Neural cell (in vitro differentiated cells): ENCODE measurements at regions not wholly inside any gene's neighbourhood (a gene's known extent, or its start where the extent isn't known, plus 50 kb on each side); places are given as distances from the start of the nearest gene placed in this dataset.
A peak's percentile ranks its signal among the peaks of the same experiment; 100 is the strongest.

Source experiments
- H2AFZ ChIP-seq: fragments of 200-600, 300-800 bp; sonication (generic), shearing (Covaris generic); 2 replicates; pipeline ENCODE4 v1.6.0; 2014; ENCODE audit warnings: low read depth, mild to moderate bottlenecking, antibody characterized with exemption, low read length, moderate library complexity
- H3F3A ChIP-seq: fragments of 200-600 bp; shearing (Covaris generic); 2 replicates; pipeline ENCODE4 v1.6.1; 2016; ENCODE audit warnings: mild to moderate bottlenecking, moderate library complexity, mixed read lengths, antibody characterized with exemption, low read length; ENCODE audit not compliant: insufficient read depth, poor library complexity, severe bottlenecking
- H3K27ac ChIP-seq: fragments of 200-600, 300-800 bp; sonication (generic), shearing (Covaris generic); 2 replicates; pipeline ENCODE4 v1.5.1; 2014; ENCODE audit warnings: mild to moderate bottlenecking, low read length, moderate library complexity
- H3K27me3 ChIP-seq: fragments of 300-800, 200-600 bp; sonication (generic), shearing (Covaris generic); 2 replicates; pipeline ENCODE4 v1.6.0; 2014; ENCODE audit warnings: mild to moderate bottlenecking, low read depth, low read length, moderate library complexity; ENCODE audit not compliant: insufficient read depth
- H3K36me3 ChIP-seq: fragments of 300-800, 200-600 bp; sonication (generic), shearing (Covaris generic); 2 replicates; pipeline ENCODE4 v1.5.1; 2014; ENCODE audit warnings: mild to moderate bottlenecking, antibody characterized with exemption, low read length, moderate library complexity; ENCODE audit not compliant: insufficient read depth
- H3K4me2 ChIP-seq: fragments of 300-800, 200-600 bp; sonication (generic), shearing (Covaris generic); 2 replicates; pipeline ENCODE4 v1.6.0; 2014; ENCODE audit warnings: mild to moderate bottlenecking, low read length
- H3K4me3 ChIP-seq: fragments of 300-800, 200-600 bp; sonication (generic), shearing (Covaris generic); 2 replicates; pipeline ENCODE4 v1.5.1; 2014; ENCODE audit warnings: mild to moderate bottlenecking, low read length, moderate library complexity
- H3K79me2 ChIP-seq: fragments of 200-600 bp; shearing (Covaris generic); replicated peaks from 2 replicates; pipeline ENCODE4 v1.6.0; 2014; ENCODE audit warnings: mild to moderate bottlenecking, low read length, moderate library complexity; ENCODE audit not compliant: insufficient read depth
- H3K9ac ChIP-seq: fragments of 300-800, 200-600 bp; sonication (generic), shearing (Covaris generic); 2 replicates; pipeline ENCODE4 v1.6.1; 2016; ENCODE audit warnings: mild to moderate bottlenecking, low read length, mixed read lengths
- H3K9me2 ChIP-seq: fragments of 200-600 bp; shearing (Covaris generic); 2 replicates; pipeline ENCODE4 v1.6.1; 2016; ENCODE audit warnings: mild to moderate bottlenecking, low read length, mixed read lengths; ENCODE audit not compliant: insufficient read depth
- H3K9me3 ChIP-seq: fragments of 200-600, 300-800 bp; sonication (generic), shearing (Covaris generic); 2 replicates; pipeline ENCODE4 v1.6.1; 2016; ENCODE audit warnings: mild to moderate bottlenecking, mixed run types, low read length, moderate library complexity, mixed read lengths
- H4K20me1 ChIP-seq: fragments of 200-600 bp; shearing (Covaris generic); 2 replicates; pipeline ENCODE4 v1.6.1; 2016; ENCODE audit warnings: mild to moderate bottlenecking, mixed run types; ENCODE audit not compliant: insufficient read depth
- MXI1 ChIP-seq: fragments of 450-650 bp; conservative IDR thresholded peaks from 2 replicates; pipeline ENCODE4 v1.6.1; 2014; ENCODE audit warnings: antibody characterized with exemption, mild to moderate bottlenecking; ENCODE audit not compliant: poor library complexity, severe bottlenecking
- POLR2AphosphoS5 ChIP-seq: IDR thresholded peaks from 2 replicates; pipeline ENCODE4 v1.6.1; 2012
- RAD21 ChIP-seq: fragments of 450-650 bp; conservative IDR thresholded peaks from 2 replicates; pipeline ENCODE4 v1.6.1; 2014; ENCODE audit warnings: antibody characterized with exemption, mild to moderate bottlenecking, moderate library complexity
- SMC3 ChIP-seq: fragments of 450-650 bp; conservative IDR thresholded peaks from 2 replicates; pipeline ENCODE4 v1.6.1; 2014; ENCODE audit warnings: antibody characterized with exemption, mild to moderate bottlenecking, moderate library complexity; ENCODE audit not compliant: poor library complexity
- TAF1 ChIP-seq: IDR thresholded peaks from 2 replicates; pipeline ENCODE4 v1.6.1; 2012; ENCODE audit warnings: low read depth
- TF ChIP-seq, protein P1 (sequence below): fragments of 450-650 bp; IDR thresholded peaks from 2 replicates; pipeline ENCODE4 v1.5.1; 2014; ENCODE audit warnings: antibody characterized with exemption, mild to moderate bottlenecking, moderate library complexity; ENCODE audit not compliant: poor library complexity, severe bottlenecking
- TF ChIP-seq, protein P2 (sequence below): IDR thresholded peaks from 2 replicates; pipeline ENCODE4 v1.6.1; 2012; ENCODE audit warnings: borderline replicate concordance

DNA sequence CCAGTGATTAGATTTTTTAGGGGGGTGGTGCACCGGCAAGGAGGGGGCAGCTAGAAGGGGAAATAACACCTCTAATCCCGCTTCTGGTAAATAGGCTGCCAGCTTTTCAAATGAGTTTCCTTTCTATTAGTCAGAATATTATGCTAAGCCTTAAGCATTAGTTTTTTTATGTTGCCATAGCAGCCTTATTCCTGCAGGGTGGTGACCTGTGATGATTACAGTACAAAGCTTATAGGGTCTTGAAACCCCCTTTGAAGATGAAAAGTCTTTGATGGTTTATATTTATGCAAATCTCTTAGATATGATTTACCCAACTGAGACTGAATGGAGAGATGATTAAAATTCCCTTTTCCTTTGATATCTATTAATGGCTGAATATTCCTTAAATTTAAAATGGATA, 109.8 kb downstream of the ZIC5 start:
- Histone ChIP-seq H3K4me3 (no peak overlapping the region), H3K79me2 (no peaks in the 10 kb centered on the region), H3K36me3 (no peaks in the 10 kb centered on the region), H3F3A (no peaks in the 10 kb centered on the region), H3K4me2 (no peak overlapping the region), H2AFZ (no peak overlapping the region), H3K9me2 (no peaks in the 10 kb centered on the region), H3K27me3 (no peaks in the 10 kb centered on the region), H3K9me3 (no peaks in the 10 kb centered on the region), H3K27ac (no peak overlapping the region), H3K9ac (no peak overlapping the region), H4K20me1 (no peaks in the 10 kb centered on the region)
- TF ChIP-seq TAF1 (no peak), POLR2AphosphoS5 (no peak), MXI1 (no peak)
- TF ChIP-seq, protein P1, sequence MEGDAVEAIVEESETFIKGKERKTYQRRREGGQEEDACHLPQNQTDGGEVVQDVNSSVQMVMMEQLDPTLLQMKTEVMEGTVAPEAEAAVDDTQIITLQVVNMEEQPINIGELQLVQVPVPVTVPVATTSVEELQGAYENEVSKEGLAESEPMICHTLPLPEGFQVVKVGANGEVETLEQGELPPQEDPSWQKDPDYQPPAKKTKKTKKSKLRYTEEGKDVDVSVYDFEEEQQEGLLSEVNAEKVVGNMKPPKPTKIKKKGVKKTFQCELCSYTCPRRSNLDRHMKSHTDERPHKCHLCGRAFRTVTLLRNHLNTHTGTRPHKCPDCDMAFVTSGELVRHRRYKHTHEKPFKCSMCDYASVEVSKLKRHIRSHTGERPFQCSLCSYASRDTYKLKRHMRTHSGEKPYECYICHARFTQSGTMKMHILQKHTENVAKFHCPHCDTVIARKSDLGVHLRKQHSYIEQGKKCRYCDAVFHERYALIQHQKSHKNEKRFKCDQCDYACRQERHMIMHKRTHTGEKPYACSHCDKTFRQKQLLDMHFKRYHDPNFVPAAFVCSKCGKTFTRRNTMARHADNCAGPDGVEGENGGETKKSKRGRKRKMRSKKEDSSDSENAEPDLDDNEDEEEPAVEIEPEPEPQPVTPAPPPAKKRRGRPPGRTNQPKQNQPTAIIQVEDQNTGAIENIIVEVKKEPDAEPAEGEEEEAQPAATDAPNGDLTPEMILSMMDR, result peak; percentile 24

DNA sequence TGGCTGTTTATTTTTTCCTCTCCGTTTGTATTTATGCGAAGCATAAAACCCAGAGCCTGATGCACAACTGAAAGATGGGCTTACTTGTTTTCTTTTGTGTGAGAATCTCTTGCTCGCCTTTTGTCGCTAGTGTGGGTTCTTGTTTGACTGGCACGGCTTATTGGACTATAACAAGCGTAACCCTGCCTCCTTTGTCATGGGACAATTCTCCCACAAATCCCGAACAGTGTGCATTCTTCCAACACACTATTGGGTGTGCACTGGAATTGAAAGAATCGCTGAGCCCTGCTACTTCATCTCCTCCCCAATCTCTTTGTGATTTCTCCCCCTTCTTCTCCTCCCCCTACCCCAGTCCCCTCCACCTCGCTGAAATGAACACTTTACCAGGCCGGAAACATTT, 110.8 kb downstream of the ZIC5 start:
- Histone ChIP-seq H3K4me2 (no peak overlapping the region), H3K27ac (no peak overlapping the region), H3F3A (no peaks in the 10 kb centered on the region), H3K9me3 (no peaks in the 10 kb centered on the region), H3K27me3 (no peaks in the 10 kb centered on the region), H3K4me3 (no peak overlapping the region), H3K79me2 (no peaks in the 10 kb centered on the region), H3K9ac (no peak overlapping the region), H3K36me3 (no peaks in the 10 kb centered on the region), H2AFZ (no peak overlapping the region), H3K9me2 (no peaks in the 10 kb centered on the region), H4K20me1 (no peaks in the 10 kb centered on the region)
- TF ChIP-seq RAD21 (no peak), SMC3 (no peak), POLR2AphosphoS5 (no peak), TAF1 (no peak)
- TF ChIP-seq, protein P1, result no peak
- TF ChIP-seq, protein P2, sequence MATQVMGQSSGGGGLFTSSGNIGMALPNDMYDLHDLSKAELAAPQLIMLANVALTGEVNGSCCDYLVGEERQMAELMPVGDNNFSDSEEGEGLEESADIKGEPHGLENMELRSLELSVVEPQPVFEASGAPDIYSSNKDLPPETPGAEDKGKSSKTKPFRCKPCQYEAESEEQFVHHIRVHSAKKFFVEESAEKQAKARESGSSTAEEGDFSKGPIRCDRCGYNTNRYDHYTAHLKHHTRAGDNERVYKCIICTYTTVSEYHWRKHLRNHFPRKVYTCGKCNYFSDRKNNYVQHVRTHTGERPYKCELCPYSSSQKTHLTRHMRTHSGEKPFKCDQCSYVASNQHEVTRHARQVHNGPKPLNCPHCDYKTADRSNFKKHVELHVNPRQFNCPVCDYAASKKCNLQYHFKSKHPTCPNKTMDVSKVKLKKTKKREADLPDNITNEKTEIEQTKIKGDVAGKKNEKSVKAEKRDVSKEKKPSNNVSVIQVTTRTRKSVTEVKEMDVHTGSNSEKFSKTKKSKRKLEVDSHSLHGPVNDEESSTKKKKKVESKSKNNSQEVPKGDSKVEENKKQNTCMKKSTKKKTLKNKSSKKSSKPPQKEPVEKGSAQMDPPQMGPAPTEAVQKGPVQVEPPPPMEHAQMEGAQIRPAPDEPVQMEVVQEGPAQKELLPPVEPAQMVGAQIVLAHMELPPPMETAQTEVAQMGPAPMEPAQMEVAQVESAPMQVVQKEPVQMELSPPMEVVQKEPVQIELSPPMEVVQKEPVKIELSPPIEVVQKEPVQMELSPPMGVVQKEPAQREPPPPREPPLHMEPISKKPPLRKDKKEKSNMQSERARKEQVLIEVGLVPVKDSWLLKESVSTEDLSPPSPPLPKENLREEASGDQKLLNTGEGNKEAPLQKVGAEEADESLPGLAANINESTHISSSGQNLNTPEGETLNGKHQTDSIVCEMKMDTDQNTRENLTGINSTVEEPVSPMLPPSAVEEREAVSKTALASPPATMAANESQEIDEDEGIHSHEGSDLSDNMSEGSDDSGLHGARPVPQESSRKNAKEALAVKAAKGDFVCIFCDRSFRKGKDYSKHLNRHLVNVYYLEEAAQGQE, result no peak
